ENCODE measurements at regions not wholly inside any gene's neighbourhood (a gene's known extent, or its start where the extent isn't known, plus 50 kb on each side); places are given as distances from the start of the nearest gene placed in this dataset.
A peak's percentile ranks its signal among the peaks of the same experiment; 100 is the strongest.
"Not testable (repeated sequence)": the region's sequence is repeated elsewhere in the genome, so short reads cannot be mapped to it uniquely, and the experiment has no call there.

DNA sequence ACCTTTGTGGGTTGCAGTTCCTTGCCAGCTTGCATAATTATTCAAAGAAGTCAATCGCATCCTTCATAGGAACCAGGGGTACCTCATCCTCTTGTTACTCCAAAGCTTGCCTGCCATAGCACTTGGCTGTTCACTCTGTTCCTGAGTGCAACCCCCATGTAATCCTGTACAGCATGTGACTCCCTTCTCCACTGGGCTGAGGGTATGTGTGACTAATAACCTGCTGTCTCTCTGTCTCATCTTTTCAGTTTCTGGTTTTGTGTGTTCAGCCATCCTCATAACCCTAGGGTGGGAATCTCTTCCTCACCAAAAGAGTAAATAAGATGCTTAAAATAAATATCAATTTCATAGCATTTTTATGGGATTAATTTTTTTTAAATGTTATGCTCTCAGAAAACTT is 351.9 kb downstream of the S1PR1 start:
- no peak for DNase-seq

DNA sequence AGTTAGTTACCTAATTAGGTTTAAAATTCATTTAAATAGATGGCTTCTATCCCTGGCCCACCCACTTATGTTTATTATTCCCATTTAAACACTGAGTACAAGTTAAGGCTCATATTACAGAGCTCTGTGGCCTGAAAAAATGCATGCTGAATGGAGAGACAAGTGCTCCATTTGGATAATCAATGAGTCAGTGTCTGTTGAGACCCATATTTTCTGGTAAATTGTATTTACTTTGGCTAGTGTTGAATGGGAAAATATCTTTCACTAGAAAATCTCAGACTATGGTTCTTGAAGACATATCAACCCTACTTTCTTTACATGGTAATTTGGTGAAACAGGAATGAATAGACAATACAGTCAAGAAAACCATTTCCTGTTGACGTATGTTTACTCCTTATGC is 356.0 kb downstream of the S1PR1 start:
- DNase-seq: no peak

DNA sequence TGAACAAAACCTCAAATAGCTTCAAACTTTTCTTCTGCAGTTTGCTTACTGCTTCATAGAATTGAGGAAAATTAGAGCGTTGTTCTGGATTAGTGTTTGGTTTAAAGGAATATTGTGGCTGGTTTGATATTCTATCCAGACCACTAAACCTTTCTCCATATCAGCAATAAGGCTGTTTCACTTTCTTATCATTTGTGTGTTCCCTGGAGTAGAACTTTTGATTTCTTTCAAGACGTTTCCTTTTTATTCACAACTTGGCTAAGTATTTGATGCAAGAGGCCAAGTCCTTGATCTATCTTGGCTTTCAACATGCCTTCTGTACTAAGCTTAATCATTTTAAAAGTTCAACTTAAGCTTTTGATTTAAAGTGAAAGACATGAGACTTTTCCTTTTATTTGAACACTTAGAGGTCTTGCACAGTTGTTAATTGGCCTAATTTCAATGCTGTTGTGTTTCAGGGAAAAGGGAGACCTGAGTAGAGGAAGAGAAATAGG is 359.1 kb downstream of the S1PR1 start:
- no peak for DNase-seq

DNA sequence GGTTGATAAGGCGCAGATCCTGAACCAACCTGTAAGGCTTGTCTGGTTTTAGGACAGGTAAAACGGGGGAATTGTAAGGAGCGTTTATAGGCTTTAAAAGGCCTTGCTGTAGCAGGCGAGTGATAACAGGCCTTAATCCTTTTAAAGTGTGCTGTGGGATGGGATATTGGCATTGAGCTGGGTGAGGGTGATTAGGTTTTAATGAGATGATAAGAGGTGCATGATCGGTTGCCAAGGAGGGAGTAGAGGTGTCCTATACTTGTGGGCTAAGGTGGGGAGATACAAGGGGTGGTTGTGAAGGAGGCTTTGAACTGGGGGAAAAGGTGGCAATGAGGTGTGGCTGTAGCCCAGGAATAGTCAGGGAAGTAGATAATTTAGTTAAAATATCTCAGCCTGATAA is 363.8 kb downstream of the S1PR1 start:
- DNase-seq: not testable (repeated sequence)

DNA sequence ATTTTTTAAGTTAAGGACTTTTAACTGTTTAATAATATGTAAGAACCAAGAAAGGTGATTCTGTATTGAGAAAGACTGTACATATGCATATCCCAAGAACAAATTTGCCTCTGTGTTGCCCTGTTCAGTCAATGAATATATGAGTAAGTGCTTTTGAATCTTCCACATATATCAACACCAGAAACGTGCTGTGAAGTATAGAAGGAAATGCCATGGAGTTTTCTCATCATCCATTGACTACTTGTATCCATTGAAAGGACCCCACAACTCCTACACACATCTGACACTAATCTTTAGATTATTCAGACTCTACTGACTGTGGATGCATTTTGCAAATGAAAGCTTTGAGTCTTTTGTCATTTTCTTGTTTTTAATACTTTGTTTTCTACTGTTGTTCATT is 366.9 kb downstream of the S1PR1 start:
- DNase-seq: no peak

DNA sequence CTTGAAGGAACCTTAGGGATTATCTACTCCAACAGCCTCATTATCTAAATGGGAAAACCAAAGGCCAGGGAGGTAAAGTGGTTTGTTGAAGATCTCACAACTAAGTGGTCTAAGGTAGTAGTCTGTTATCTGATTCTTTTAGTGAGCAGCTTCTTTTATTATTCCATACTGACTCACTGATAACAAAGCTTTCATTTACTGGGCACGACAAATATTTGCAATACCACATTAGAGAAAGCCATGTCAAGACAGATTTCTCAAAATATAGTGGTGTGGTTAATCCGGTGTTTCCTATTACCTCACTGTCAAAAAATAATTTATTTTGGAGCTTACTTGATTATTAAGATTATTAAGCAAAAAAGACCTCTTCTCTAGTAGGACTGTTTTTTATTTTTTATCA is 369.1 kb downstream of the S1PR1 start:
- no peak for DNase-seq

DNA sequence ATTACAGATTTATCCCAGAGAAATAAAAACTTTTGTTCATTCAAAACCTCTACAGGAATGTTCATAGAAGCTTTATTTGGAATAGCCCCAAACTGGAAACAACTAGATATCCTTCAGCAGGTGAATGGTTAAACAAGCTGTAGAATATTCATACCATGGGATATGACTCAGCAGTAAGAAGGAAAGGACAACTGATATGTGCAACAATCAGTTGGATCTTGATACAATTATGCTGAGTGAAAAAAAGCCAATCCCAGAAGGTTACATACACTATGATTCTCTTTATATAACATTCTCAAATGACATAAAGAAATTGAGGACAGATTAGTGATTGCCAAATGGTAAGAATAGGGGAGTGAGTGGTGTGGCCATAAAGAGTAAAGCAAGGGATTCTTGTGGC is 376.7 kb downstream of the S1PR1 start:
- DNase-seq: no peak

DNA sequence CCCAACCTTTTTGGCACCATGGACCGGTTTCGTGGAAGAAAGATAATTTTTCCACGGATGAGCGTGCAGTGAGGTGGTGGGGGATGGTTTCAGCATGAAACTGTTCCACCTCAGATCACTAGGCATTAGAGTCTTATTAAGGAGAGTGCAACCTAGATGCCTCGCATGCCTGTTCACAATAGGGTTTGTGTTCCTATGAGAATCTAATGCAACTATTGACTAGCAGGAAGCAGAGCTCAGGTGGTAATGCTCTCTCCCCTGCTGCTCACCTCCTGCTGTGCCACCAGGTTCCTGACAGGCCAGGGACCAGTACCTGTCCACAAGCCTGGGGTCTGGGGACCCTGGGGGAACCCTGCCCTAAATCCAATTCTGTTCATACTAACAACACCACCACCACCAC is 377.8 kb downstream of the OLFM3 start:
- no peak for DNase-seq

DNA sequence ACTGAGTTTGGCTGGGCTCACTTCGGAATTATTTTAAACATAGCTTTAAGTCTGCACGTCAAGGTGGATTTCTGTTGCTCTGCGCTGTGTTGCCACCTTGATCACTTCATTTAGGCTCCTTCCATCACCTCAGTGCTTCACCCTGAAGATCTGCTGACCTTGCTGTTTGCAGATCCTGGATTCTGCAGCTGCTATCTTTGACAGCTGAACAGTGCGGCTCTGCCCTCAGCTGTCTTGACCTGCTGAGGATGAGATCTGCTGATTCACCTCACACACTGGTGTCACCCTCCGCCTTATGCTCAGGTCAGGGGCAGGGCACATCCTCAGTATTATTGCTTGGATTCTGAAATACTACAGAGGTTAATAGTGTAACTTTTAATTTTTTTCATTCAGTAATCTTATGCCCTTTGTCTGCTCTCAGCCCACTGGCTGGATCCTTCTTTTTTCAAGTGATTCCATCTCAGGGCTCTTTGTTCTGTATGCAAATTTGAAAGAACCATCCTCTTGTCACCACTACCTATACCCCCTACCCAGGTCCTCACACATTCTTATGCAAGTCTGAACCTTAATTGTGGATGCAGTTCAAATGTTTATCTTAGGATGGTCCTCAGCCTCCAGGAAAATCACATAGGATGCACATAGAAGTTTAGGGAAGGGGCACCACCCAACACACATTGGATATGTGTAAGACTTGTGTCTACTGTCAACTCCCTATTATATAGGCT is 364.0 kb downstream of the OLFM3 start:
- DNase-seq: no peak

DNA sequence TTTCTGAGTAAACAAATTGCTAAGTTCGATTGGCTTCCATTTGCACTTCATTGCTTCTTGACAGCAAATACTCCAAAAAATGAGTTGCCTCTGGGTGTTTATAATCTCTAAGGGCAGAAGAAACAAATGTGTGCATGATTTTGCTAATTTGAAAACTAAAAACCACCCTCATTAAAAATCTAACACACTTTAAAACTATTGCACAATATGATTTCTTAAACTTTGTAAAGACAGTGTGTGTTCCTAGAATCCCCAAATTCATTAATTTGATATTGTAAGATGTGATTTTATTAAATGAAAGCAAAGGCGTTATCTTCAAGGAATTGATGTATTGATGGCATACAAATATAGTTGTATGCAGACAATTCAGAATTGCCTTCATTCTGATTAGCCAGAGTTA is 350.9 kb downstream of the OLFM3 start:
- no peak for DNase-seq

DNA sequence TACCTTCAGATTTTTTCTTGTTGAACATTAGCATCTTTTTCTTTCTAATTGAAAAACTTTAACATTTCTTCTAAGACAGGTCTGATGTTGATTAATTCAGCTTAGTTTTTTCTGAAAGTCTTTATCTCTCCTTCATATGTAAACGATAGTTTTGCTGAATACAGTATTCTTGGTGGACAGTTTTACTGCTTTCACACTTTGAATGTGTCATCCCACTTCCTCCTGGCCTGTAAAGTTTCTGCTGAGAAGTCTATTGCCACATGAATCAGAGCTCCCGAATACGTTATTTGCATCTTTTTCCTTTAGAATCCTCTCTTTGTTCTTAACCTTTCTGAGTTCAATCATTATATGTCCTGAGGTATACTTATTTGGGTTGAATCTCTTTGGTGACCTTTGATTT is 344.2 kb downstream of the OLFM3 start:
- no peak for DNase-seq

DNA sequence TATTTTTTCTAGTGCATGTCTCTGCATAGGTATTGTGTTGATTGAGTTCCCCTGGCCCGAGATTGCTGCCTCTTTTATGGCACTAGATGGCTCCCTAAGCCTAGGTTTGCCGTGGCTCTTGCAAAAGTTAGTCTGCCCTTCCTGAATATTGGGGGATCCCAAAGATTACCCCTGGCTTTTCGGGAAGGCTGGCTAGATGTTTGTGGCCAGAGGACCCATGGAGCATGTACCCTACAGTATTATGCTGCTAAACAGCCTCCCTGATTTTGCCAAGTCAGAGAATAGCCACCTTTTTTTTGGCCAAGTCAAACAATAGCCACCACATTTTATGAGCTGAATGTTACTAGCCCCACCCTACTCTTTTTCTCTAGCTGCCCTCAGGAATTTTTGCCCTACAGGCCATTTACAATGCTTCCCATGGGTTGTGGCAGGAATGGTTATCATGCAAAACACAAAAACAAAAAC is 343.2 kb downstream of the OLFM3 start:
- no peak for DNase-seq

DNA sequence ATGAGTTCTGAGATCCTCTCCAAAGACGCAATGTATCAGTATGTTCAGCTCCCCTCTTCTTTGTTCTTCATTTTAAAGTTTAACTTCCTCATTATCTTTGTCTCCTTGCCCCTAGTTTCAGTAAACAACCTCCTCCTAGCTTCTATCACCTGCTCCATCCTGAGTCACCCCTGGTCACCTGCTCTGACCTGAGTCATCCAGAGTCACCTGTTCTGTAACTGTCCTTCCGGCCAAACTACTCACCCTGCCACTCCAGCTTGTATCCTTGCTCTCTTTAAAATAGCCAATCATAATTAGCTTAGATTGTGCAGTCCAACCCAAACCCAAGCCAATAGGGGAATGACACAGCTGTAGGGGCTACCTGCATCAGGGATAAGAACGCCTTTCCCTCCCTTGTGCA is 332.0 kb downstream of the OLFM3 start:
- no peak for DNase-seq

DNA sequence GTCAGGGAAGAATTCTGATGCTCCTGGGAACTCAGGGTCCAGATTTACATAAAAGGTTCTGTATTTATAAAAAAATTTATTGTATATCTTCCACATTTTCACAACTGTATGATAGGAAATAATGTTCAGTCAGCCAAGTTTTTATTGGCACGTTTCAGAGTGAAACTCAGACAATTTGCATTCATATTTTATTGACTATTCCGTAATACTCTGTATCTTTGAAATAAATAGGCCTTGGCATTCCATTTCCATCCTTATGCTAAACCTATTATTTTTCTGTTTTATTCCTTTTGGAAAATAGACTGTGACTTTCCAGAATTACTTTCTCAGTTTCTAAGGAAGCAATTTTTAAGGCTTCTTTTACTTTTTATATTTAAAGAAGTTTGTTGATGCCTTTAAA is 329.0 kb downstream of the OLFM3 start:
- DNase-seq: no peak

DNA sequence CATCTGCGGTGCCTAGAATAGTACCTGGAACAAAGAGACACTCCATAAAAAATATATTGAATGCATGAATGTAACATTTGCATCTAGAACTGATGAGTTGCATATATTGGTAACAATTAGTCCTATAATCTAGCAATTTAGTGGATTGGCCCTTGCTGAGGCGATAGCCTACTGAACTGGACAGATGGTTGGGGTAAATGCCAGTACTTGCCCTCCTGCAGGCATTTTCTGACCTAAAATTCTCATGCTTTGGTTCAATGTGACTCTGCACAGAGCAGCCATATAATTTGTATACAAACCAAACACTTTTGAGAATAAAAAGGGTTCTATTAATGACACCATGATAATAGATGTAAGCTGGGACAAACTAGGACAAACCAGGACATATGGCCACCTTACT is 313.6 kb downstream of the OLFM3 start:
- peak in 1 of 2 experiments; percentile 5 for DNase-seq

DNA sequence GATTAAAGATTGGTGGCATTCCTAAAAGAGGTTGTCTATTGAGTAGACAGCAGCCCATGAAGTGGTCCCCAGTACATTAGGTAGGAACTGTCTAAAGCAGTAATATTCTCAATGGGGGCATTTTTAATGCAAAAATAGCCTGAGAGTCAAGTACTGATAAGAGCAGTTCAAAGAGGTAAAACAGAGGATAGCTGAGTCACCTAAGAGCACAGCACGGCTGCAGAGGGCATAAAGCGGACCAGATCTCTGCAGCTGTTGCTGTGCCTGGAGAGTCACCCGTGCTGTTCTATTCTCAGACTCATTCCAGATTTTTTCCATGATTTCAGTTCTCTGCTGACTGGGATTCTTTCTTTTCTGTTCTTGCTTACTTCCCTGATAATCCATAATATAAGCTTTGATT is 313.2 kb downstream of the OLFM3 start:
- no peak for DNase-seq

DNA sequence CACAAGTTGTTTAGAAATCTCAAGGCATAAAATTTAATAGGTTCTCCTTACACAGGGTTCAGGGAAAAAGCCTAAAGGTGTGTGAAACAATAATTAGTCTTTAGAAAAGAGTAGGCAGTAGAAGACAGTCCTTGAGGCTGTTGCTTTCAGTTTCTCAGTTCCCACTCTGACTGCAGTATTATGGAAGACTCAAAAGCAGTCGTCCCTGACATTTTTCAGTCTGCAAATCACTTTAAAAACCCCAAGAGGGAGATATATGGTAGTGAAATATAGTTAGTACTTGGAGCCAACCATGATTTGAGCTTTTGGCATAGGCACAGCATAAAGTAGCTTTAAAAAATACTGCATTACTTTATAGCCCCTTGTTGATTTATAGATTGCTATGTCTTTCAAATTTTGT is 299.7 kb downstream of the OLFM3 start:
- DNase-seq: no peak

DNA sequence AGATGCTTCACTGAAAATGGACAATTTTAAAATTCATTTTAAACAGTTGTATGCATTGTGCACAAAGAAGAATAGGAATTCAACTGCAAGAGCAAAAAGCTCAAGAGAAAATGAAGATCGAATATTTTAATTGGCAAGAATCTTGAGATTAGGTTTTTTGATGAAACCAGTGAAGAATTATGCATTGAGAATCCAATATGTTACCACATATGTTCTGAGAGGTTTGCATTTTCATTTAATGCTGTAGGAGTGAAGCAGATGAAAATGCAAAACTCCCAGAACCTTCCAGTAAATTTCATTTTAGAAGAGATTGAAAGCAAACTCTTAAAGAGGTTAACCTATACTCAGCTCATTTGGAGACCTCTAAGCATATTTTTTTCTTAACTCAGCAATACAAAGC is 298.0 kb downstream of the OLFM3 start:
- DNase-seq: no peak

DNA sequence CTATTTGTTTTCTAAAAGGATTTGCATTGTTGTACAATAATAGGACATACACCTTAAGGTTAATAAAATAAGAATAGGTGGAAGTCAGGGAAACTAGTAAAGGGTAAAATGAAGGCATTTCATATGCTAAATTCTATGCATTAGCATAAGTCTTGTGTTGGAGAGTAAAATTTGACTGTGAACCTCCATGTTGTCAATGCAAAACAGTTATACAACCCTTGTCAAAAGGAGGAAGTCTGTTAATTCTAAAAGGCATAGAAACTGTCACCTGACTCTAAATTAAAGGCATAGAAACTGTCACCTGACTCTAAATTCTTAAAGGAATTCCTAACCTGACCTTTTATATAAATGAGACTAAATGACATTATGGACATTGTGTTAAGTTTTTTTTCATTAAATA is 291.8 kb downstream of the OLFM3 start:
- DNase-seq: no peak

DNA sequence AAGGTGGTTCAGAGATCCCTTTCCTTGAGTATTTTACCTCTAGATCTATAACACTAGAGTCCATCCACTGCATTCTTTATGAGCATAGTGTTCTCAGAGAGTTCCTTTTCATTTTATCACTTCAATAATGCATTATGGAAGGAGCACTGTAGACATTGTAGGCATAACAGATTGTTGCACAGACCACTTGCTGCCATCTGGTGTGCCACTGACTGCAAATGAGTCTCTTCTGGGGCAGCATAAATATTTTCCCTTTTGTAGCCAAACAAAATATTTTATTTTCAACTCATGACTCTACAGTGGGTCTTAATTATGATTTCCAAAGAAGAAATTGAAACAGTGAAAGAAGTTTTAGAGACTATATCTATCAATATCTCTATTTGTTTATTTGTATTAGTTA is 290.4 kb downstream of the OLFM3 start:
- DNase-seq: no peak

DNA sequence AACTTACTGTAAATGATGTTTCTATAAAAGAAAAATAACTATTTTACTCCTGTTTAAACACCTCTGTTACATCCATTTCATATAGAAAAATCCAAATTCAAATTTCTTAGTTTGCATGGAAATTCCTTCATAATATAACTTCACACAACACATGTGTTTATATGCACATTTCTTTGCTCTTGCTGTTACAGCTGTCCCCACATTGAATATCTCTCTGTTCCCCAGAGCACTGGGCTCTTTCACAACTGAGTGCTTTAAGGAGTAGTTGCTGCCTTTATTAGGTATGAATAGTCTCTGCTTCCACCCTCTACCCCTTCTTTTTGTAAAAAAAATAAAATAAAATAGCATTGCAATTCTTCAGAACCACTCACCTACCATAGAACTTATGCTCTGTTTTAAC is 287.0 kb downstream of the OLFM3 start:
- no peak for DNase-seq

DNA sequence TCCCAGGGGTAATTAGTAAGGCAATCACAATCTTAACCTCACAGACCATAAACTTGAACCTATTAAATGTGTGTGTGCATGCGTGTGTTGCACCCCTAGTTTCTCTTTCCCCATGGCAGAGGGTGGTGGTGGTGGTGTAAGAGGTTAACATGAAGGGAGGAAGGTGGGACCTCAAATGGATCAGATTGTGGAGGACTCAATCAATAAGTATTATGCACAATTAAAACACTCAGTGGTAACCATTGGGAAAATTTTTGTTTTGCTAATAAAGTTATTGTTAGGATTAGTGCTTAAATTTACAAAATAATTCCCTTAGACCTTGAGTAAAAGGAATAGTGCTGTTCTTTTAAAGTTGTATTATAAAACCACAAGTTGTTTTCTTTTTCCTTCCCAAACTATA is 283.0 kb downstream of the OLFM3 start:
- DNase-seq: no peak

DNA sequence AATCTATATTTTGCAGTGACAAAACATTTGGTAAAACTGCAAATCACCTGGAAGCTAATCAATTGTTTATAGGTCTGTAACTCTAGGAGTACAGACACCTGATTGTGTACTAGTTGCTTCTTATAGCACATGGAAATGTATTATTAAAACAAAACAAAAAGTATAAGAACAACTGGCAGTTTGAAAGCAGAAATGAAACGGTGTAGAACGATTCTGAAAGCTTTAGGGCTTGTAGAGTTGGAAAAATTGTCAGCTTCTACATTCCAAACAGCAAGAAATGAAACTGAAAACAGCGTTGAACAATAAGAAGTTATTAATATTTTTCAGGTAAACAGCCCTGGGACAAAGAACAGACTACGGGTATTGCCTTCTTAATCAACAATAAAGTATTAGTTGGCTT is 273.3 kb downstream of the OLFM3 start:
- no peak for DNase-seq

DNA sequence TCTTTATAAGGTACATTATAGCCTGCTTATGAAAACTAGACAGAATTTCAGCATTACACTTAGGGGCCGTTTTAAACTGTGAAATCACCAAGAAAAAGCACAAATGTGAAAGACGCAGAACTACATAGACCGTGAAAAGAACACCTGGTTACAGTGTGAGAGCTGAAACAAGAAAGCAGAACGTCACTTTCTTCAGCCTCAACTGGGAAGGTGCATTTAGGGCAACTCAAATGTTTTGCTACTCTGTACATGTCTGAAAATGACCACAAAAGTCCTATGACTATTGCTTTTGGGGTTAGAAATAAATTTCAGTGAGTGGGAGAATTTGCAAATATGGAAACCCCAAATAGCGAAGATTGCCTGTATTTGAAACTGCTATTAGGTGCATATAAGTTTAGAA is 268.7 kb downstream of the OLFM3 start:
- no peak for DNase-seq

DNA sequence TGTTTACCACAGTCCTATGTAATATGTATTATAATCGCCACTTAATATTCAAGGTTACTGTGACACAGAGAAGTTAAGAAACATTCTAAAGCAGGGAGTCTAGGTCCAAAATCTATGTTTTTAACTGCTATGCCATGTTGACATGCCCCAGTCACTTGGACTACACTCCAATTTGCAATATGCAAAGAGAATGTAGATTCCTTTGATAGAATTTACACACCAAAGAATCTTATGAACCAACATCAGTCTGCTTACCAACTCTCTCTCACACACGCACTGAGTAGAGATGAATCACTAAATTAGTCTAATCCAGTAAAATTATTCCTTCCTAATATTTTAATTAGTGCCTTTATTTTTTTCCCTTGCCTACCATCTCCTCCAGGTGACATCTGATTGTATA is 266.2 kb downstream of the OLFM3 start:
- DNase-seq: no peak
